HG03378 (cell line): ENCODE measurements at regions not wholly inside any gene's neighbourhood (a gene's known extent, or its start where the extent isn't known, plus 50 kb on each side); places are given as distances from the start of the nearest gene placed in this dataset.
"Not testable (repeated sequence)": the region's sequence is repeated elsewhere in the genome, so short reads cannot be mapped to it uniquely, and the experiment has no call there.

Source experiments
- ATAC-seq: cut with Tn5 transposase; IDR thresholded peaks from one replicate; pipeline ENCODE4 v1.9.1; 2021; ENCODE audit warnings: mild to moderate bottlenecking, moderate library complexity; ENCODE audit not compliant: unreplicated experiment

- no peak for ATAC-seq
Observed at GRCh38 chr11:109963101-109963500, 130.1 kb upstream of the ZC3H12C start.

GRCh38 chr11:109964487-109964886 lies 128.7 kb upstream of the ZC3H12C start:
- ATAC-seq, result no peak

GRCh38 chr11:109965445-109965844 lies 127.7 kb upstream of the ZC3H12C start:
- ATAC-seq, result not testable (repeated sequence)

- ATAC-seq, result peak; percentile 37
Observed at GRCh38 chr11:109965926-109966325, 127.3 kb upstream of the ZC3H12C start.

GRCh38 chr11:109967136-109967535 lies 126.1 kb upstream of the ZC3H12C start:
- not testable (repeated sequence) for ATAC-seq

GRCh38 chr11:109968299-109968698 lies 124.9 kb upstream of the ZC3H12C start:
- no peak for ATAC-seq

GRCh38 chr11:109968781-109969180 lies 124.4 kb upstream of the ZC3H12C start:
- no peak for ATAC-seq

GRCh38 chr11:109970516-109971183 lies 122.5 kb upstream of the ZC3H12C start:
- peak; percentile 75 for ATAC-seq

- no peak for ATAC-seq
Observed at GRCh38 chr11:109971184-109971523, 122.0 kb upstream of the ZC3H12C start.

GRCh38 chr11:109972181-109972715 lies 120.9 kb upstream of the ZC3H12C start:
- ATAC-seq, result peak; percentile 56

GRCh38 chr11:109972939-109973338 lies 120.3 kb upstream of the ZC3H12C start:
- no peak for ATAC-seq

- ATAC-seq, result no peak
Observed at GRCh38 chr11:109973486-109973885, 119.7 kb upstream of the ZC3H12C start.

GRCh38 chr11:109974523-109974922 lies 118.7 kb upstream of the ZC3H12C start:
- ATAC-seq, result no peak

GRCh38 chr11:109978895-109979294 lies 114.3 kb upstream of the ZC3H12C start:
- ATAC-seq, result no peak

- ATAC-seq, result no peak
Observed at GRCh38 chr11:109981031-109981636, 112.1 kb upstream of the ZC3H12C start.

- no peak for ATAC-seq
Observed at GRCh38 chr11:109983358-109983757, 109.8 kb upstream of the ZC3H12C start.

GRCh38 chr11:109984634-109985289 lies 108.4 kb upstream of the ZC3H12C start:
- ATAC-seq, result peak; percentile 97

GRCh38 chr11:109986488-109986887 lies 106.7 kb upstream of the ZC3H12C start:
- no peak for ATAC-seq

- no peak for ATAC-seq
Observed at GRCh38 chr11:109991835-109992234, 101.4 kb upstream of the ZC3H12C start.

- ATAC-seq, result no peak
Observed at GRCh38 chr11:109993786-109994185, 99.4 kb upstream of the ZC3H12C start.

- ATAC-seq, result no peak
Observed at GRCh38 chr11:109994907-109995306, 98.3 kb upstream of the ZC3H12C start.

- ATAC-seq, result no peak
Observed at GRCh38 chr11:109996060-109996459, 97.1 kb upstream of the ZC3H12C start.
